ENCODE measurements at regions not wholly inside any gene's neighbourhood (a gene's known extent, or its start where the extent isn't known, plus 50 kb on each side); places are given as distances from the start of the nearest gene placed in this dataset.

GRCh38 chr5:144873076-144873475, 702.4 kb downstream of the KCTD16 start:
- intact Hi-C loops (cut with micrococcal nuclease; ENCODE audit: unreplicated experiment), result no loop called here
- Histone ChIP-seq H3K36me3 (ENCODE audit: insufficient read depth, low read length, poor library complexity, severe bottlenecking) (no peaks in the 10 kb centered on the region), H3K4me3 (ENCODE audit: low read depth, low read length, poor library complexity, severe bottlenecking) (no peak overlapping the region), H3K9me3 (ENCODE audit: low read depth, low read length, poor library complexity, severe bottlenecking) (no peaks in the 10 kb centered on the region), H3K27me3 (replicated peaks; ENCODE audit: insufficient read depth, low read depth, low read length, poor library complexity) (no peaks in the 10 kb centered on the region), H3K4me1 (ENCODE audit: insufficient read depth, low read length, poor library complexity, severe bottlenecking) (no peaks in the 10 kb centered on the region), H3K27ac (ENCODE audit: low read depth, low read length, poor library complexity, severe bottlenecking) (no peak overlapping the region)
- POLR2A ChIA-PET (ENCODE audit: low non-redundant PET), result no interaction called here
- CTCF ChIA-PET, result no interaction called here
- no peak for DNase-seq (ENCODE audit: low spot score)
- no TSS peak for BruUV-seq (replicated peaks)
- TF ChIP-seq EZH2 (IDR thresholded peaks at IDR 0.05; ENCODE audit: borderline replicate concordance, low read depth, low read length, poor library complexity, severe bottlenecking), result no peak
- TF ChIP-seq CTCF (conservative IDR thresholded peaks at IDR 0.05; ENCODE audit: low read depth, low read length), result no peak

GRCh38 chr5:144864118-144864517, 693.4 kb downstream of the KCTD16 start:
- POLR2A ChIA-PET (ENCODE audit: low non-redundant PET), result no interaction called here
- H3K27me3 ChIP-seq (replicated peaks; ENCODE audit: insufficient read depth, low read depth, low read length, poor library complexity), result peaks cover 4% of the 10 kb centered on the region
- BruUV-seq (replicated peaks), result no TSS peak

GRCh38 chr5:144857454-144857853, 686.8 kb downstream of the KCTD16 start:
- Histone ChIP-seq H3K27me3 (replicated peaks; ENCODE audit: insufficient read depth, low read depth, low read length, poor library complexity) (peaks cover 7% of the 10 kb centered on the region), H3K4me3 (ENCODE audit: low read depth, low read length, poor library complexity, severe bottlenecking) (no peak overlapping the region), H3K9me3 (ENCODE audit: low read depth, low read length, poor library complexity, severe bottlenecking) (no peaks in the 10 kb centered on the region), H3K27ac (ENCODE audit: low read depth, low read length, poor library complexity, severe bottlenecking) (no peak overlapping the region), H3K4me1 (ENCODE audit: insufficient read depth, low read length, poor library complexity, severe bottlenecking) (no peaks in the 10 kb centered on the region), H3K36me3 (ENCODE audit: insufficient read depth, low read length, poor library complexity, severe bottlenecking) (no peaks in the 10 kb centered on the region)
- no peak for DNase-seq (ENCODE audit: low spot score)
- BruUV-seq (replicated peaks), result no TSS peak
- no peak for TF ChIP-seq CTCF (conservative IDR thresholded peaks at IDR 0.05; ENCODE audit: low read depth, low read length)
- TF ChIP-seq EZH2 (IDR thresholded peaks at IDR 0.05; ENCODE audit: borderline replicate concordance, low read depth, low read length, poor library complexity, severe bottlenecking), result no peak
- ChIA-PET CTCF (interaction anchor here (0.5 kb wide), 1 partner anchor 64 kb away, joined by 3 read pairs; no protein-coding TSS in a partner anchor), POLR2A (ENCODE audit: low non-redundant PET) (no interaction called here)
- intact Hi-C loops (cut with micrococcal nuclease; ENCODE audit: unreplicated experiment), result no loop called here

More at GRCh38 chr5:144864118-144864517, 693.4 kb downstream of the KCTD16 start:
- intact Hi-C loops (cut with micrococcal nuclease; ENCODE audit: unreplicated experiment), result no loop called here
- DNase-seq (ENCODE audit: low spot score), result no peak
- no peaks in the 10 kb centered on the region for H3K36me3 ChIP-seq (ENCODE audit: insufficient read depth, low read length, poor library complexity, severe bottlenecking)
- no peaks in the 10 kb centered on the region for H3K4me1 ChIP-seq (ENCODE audit: insufficient read depth, low read length, poor library complexity, severe bottlenecking)
- no peaks in the 10 kb centered on the region for H3K9me3 ChIP-seq (ENCODE audit: low read depth, low read length, poor library complexity, severe bottlenecking)
- TF ChIP-seq EZH2 (IDR thresholded peaks at IDR 0.05; ENCODE audit: borderline replicate concordance, low read depth, low read length, poor library complexity, severe bottlenecking) (no peak), CTCF (conservative IDR thresholded peaks at IDR 0.05; ENCODE audit: low read depth, low read length) (no peak)
- no peak overlapping the region for H3K4me3 ChIP-seq (ENCODE audit: low read depth, low read length, poor library complexity, severe bottlenecking)
- CTCF ChIA-PET, result no interaction called here
- no peak overlapping the region for H3K27ac ChIP-seq (ENCODE audit: low read depth, low read length, poor library complexity, severe bottlenecking)

Data from A673 (cell line).